ENCODE measurements at regions not wholly inside any gene's neighbourhood (a gene's known extent, or its start where the extent isn't known, plus 50 kb on each side); places are given as distances from the start of the nearest gene placed in this dataset.

GRCh38 chr1:157460381-157460780, 91.9 kb downstream of the FCRL5 start:
- TF ChIP-seq CTCF (IDR thresholded peaks at IDR 0.05), result no peak
- TF ChIP-seq POLR2A (IDR thresholded peaks at IDR 0.05), result no peak

Measured in testis (tissue), 2 donors.